ENCODE measurements at regions not wholly inside any gene's neighbourhood (a gene's known extent, or its start where the extent isn't known, plus 50 kb on each side); places are given as distances from the start of the nearest gene placed in this dataset.

DNA sequence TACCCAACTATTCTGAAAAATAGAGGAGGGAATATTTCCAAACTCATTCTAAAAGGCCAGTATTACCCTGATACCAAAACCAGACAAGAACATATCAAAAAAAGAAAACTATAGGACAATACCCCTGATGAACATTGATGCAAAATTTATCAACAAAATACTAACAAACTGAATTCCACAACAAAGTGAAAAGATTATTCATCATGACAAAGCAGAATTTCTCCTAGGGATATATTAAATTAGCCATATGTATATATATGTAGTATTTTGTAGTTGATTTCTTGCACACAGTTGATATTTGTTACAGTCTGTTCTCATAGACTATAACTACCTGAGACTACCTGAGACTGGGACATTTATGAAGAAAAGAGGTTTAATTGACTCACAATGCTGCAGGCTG lies 495.0 kb upstream of the SPRY2 start:
- TF ChIP-seq EZH2 (IDR thresholded peaks at IDR 0.05; ENCODE audit: low read depth, unreplicated experiment) (no peak), POLR2AphosphoS5 (IDR thresholded peaks at IDR 0.05; ENCODE audit: low read depth) (no peak), EZH2phosphoT487 (IDR thresholded peaks at IDR 0.05; ENCODE audit: unreplicated experiment) (no peak), ZNF114 (CRISPR knock-in tag; IDR thresholded peaks at IDR 0.05) (no peak)
- TF ChIP-seq, protein P1, sequence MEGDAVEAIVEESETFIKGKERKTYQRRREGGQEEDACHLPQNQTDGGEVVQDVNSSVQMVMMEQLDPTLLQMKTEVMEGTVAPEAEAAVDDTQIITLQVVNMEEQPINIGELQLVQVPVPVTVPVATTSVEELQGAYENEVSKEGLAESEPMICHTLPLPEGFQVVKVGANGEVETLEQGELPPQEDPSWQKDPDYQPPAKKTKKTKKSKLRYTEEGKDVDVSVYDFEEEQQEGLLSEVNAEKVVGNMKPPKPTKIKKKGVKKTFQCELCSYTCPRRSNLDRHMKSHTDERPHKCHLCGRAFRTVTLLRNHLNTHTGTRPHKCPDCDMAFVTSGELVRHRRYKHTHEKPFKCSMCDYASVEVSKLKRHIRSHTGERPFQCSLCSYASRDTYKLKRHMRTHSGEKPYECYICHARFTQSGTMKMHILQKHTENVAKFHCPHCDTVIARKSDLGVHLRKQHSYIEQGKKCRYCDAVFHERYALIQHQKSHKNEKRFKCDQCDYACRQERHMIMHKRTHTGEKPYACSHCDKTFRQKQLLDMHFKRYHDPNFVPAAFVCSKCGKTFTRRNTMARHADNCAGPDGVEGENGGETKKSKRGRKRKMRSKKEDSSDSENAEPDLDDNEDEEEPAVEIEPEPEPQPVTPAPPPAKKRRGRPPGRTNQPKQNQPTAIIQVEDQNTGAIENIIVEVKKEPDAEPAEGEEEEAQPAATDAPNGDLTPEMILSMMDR (conservative IDR thresholded peaks at IDR 0.05; ENCODE audit: low read depth in 2 of 2): no peak
- TF ChIP-seq, protein P2, sequence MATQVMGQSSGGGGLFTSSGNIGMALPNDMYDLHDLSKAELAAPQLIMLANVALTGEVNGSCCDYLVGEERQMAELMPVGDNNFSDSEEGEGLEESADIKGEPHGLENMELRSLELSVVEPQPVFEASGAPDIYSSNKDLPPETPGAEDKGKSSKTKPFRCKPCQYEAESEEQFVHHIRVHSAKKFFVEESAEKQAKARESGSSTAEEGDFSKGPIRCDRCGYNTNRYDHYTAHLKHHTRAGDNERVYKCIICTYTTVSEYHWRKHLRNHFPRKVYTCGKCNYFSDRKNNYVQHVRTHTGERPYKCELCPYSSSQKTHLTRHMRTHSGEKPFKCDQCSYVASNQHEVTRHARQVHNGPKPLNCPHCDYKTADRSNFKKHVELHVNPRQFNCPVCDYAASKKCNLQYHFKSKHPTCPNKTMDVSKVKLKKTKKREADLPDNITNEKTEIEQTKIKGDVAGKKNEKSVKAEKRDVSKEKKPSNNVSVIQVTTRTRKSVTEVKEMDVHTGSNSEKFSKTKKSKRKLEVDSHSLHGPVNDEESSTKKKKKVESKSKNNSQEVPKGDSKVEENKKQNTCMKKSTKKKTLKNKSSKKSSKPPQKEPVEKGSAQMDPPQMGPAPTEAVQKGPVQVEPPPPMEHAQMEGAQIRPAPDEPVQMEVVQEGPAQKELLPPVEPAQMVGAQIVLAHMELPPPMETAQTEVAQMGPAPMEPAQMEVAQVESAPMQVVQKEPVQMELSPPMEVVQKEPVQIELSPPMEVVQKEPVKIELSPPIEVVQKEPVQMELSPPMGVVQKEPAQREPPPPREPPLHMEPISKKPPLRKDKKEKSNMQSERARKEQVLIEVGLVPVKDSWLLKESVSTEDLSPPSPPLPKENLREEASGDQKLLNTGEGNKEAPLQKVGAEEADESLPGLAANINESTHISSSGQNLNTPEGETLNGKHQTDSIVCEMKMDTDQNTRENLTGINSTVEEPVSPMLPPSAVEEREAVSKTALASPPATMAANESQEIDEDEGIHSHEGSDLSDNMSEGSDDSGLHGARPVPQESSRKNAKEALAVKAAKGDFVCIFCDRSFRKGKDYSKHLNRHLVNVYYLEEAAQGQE (IDR thresholded peaks at IDR 0.05; ENCODE audit: unreplicated experiment): no peak
